WTC11 (cell line): ENCODE measurements at regions not wholly inside any gene's neighbourhood (a gene's known extent, or its start where the extent isn't known, plus 50 kb on each side); places are given as distances from the start of the nearest gene placed in this dataset.

ENCODE experiments used
- ATAC-seq: fragments of 200-7000 bp; cut with Tn5 transposase; 2 replicates; pipeline ENCODE4 v1.10.0; 2021; ENCODE audit warnings: mild to moderate bottlenecking, moderate library complexity
- CTCF ChIA-PET: fragments of 300-600 bp; sonication (Branson Sonifier 250); formaldehyde crosslinking; loops from one replicate; lab custom pipeline; 2021; ENCODE audit warnings: antibody characterized with exemption; lab: Charles Lee
- POLR2A ChIA-PET: fragments of 350-600 bp; sonication (Branson Sonifier 250); formaldehyde crosslinking; loops from one replicate; lab custom pipeline; 2021; ENCODE audit warnings: antibody characterized with exemption; lab: Charles Lee
- DNase-seq: peaks from one replicate; pipeline ENCODE4 v3.0.0; 2021; ENCODE audit warnings: low spot score
- H3K27ac Mint-ChIP-seq: 2 replicates; pipeline ENCODE4 v1.8.0; 2021; ENCODE audit warnings: mixed read lengths
- H3K27me3 Mint-ChIP-seq: 2 replicates; pipeline ENCODE4 v1.8.0; 2021; ENCODE audit warnings: low read depth, mild to moderate bottlenecking, moderate library complexity, mixed read lengths
- H3K36me3 Mint-ChIP-seq: 2 replicates; pipeline ENCODE4 v1.8.0; 2021; ENCODE audit warnings: mixed read lengths
- H3K4me1 Mint-ChIP-seq: 2 replicates; pipeline ENCODE4 v1.8.0; 2022; ENCODE audit warnings: mixed read lengths
- H3K4me3 Mint-ChIP-seq: 2 replicates; pipeline ENCODE4 v1.8.0; 2021; ENCODE audit warnings: mild to moderate bottlenecking, moderate library complexity, mixed read lengths
- H3K9me3 Mint-ChIP-seq: 2 replicates; pipeline ENCODE4 v1.8.0; 2021; ENCODE audit warnings: mixed read lengths
- ATF1 ChIP-seq: sonication (generic); formaldehyde crosslinking; IDR thresholded peaks from 2 replicates; pipeline ENCODE4 v1.8.1; 2023; ENCODE audit warnings: mild to moderate bottlenecking, moderate library complexity, missing genetic modification reagents
- CBFB ChIP-seq: sonication (generic); formaldehyde crosslinking; IDR thresholded peaks from 2 replicates; pipeline ENCODE4 v1.8.1; 2022; ENCODE audit warnings: mild to moderate bottlenecking, low read depth, missing genetic modification reagents
- CREB1 ChIP-seq: sonication (generic); formaldehyde crosslinking; IDR thresholded peaks from 2 replicates; pipeline ENCODE4 v1.8.0; 2023; ENCODE audit warnings: mild to moderate bottlenecking, missing genetic modification reagents
- FOXK1 ChIP-seq: sonication (generic); formaldehyde crosslinking; IDR thresholded peaks from 2 replicates; pipeline ENCODE4 v1.8.0; 2022; ENCODE audit warnings: mild to moderate bottlenecking, moderate library complexity, missing genetic modification reagents
- GABPB1 ChIP-seq: sonication (generic); formaldehyde crosslinking; IDR thresholded peaks from 2 replicates; pipeline ENCODE4 v1.8.1; 2023; ENCODE audit warnings: mild to moderate bottlenecking, missing genetic modification reagents
- MXD4 ChIP-seq: fragments of 250-450 bp; sonication (Bioruptor Pico); IDR thresholded peaks from 2 replicates; pipeline ENCODE4 v1.8.0; 2021; ENCODE audit warnings: mild to moderate bottlenecking, moderate library complexity, borderline replicate concordance
- RORB ChIP-seq: fragments of 250-450 bp; sonication (Bioruptor Pico); IDR thresholded peaks from 2 replicates; pipeline ENCODE4 v1.9.0; 2021; ENCODE audit warnings: mild to moderate bottlenecking
- SP1 ChIP-seq: sonication (generic); formaldehyde crosslinking; conservative IDR thresholded peaks from 2 replicates; pipeline ENCODE4 v1.8.1; 2022; ENCODE audit warnings: missing genetic modification reagents
- TEAD4 ChIP-seq: sonication (generic); formaldehyde crosslinking; IDR thresholded peaks from 2 replicates; pipeline ENCODE4 v1.8.0; 2022; ENCODE audit warnings: mild to moderate bottlenecking, missing genetic modification reagents
- TP53 ChIP-seq: sonication (generic); formaldehyde crosslinking; IDR thresholded peaks from 2 replicates; pipeline ENCODE4 v1.8.1; 2023; ENCODE audit warnings: mild to moderate bottlenecking, missing genetic modification reagents
- ZNF138 ChIP-seq: sonication (generic); formaldehyde crosslinking; conservative IDR thresholded peaks from 2 replicates; pipeline ENCODE4 v1.8.1; 2022; ENCODE audit warnings: mild to moderate bottlenecking, moderate library complexity, missing genetic modification reagents
- ZNF416 ChIP-seq: fragments of 250-450 bp; sonication (Bioruptor Pico); IDR thresholded peaks from 2 replicates; pipeline ENCODE4 v1.9.0; 2021; ENCODE audit warnings: mild to moderate bottlenecking, inconsistent platforms
- TF ChIP-seq, protein P1 (sequence below): sonication (generic); formaldehyde crosslinking; IDR thresholded peaks from 2 replicates; pipeline ENCODE4 v1.8.0; 2022; ENCODE audit warnings: mild to moderate bottlenecking, missing genetic modification reagents
- TF ChIP-seq, protein P2 (sequence below): sonication (generic); formaldehyde crosslinking; IDR thresholded peaks from 2 replicates; pipeline ENCODE4 v1.8.0; 2023; ENCODE audit warnings: mild to moderate bottlenecking, missing genetic modification reagents
- TF ChIP-seq, protein P3 (sequence below): sonication (generic); formaldehyde crosslinking; IDR thresholded peaks from 2 replicates; pipeline ENCODE4 v1.8.0; 2022; ENCODE audit warnings: mild to moderate bottlenecking, missing genetic modification reagents
- TF ChIP-seq, protein P4 (sequence below): sonication (generic); formaldehyde crosslinking; IDR thresholded peaks from 2 replicates; pipeline ENCODE4 v1.8.1; 2022; ENCODE audit warnings: mild to moderate bottlenecking, moderate library complexity, missing genetic modification reagents
- TF ChIP-seq, protein P5 (sequence below): fragments of 250-450 bp; sonication (Bioruptor Pico); IDR thresholded peaks from 2 replicates; pipeline ENCODE4 v1.9.0; 2021; ENCODE audit warnings: mild to moderate bottlenecking
- TF ChIP-seq, protein P6 (sequence below): fragments of 250-450 bp; sonication (Bioruptor Pico); conservative IDR thresholded peaks from 2 replicates; pipeline ENCODE4 v1.9.0; 2021; ENCODE audit warnings: mild to moderate bottlenecking
- TF ChIP-seq, protein P7 (sequence below): sonication (generic); formaldehyde crosslinking; IDR thresholded peaks from 2 replicates; pipeline ENCODE4 v1.8.0; 2022; ENCODE audit warnings: mild to moderate bottlenecking, missing genetic modification reagents

DNA sequence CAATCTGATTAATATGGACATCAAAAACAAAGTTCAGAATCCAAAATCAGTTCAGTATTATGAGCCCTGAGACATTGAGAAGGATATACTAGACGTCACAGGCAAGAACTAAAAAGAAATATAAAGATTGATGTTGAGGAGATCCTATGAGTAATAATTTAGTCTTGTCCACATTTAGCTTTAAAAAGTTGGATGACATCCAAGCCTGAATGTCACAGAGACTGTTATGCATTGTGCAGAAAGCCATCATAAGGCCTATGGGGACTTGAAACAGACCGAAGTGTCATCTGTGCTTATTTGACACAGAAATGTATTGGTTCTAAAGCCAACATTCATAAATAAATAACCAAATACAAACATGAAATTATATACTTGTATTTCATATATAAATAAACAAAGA is 581.8 kb upstream of the MMS22L start (continued):
- no peak for TF ChIP-seq TEAD4 (CRISPR knock-in tag)
- no peak for TF ChIP-seq CREB1

DNA sequence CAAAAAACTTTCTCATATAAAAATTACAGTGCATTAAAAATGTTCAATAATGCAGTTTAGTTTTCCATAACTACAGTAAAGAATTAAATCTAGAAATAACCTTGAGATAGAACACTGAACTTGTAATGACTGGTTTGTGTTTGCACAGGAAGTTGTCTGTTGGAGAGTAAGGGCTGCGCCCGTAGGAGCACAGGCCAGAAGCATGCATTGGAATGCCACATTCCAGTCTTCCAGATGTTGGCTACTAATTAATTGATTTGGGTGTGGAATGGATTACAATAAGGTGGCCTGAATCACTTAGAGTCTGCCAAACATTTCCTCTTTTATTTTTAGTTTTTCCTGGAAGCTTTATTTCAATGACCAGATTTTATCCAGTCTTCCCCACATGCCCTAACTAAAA is 582.6 kb upstream of the MMS22L start:
- H3K4me1 Mint-ChIP-seq = peaks cover 26% of the 10 kb centered on the region
- H3K36me3 Mint-ChIP-seq = peaks cover 11% of the 10 kb centered on the region
- H3K9me3 Mint-ChIP-seq = peaks cover 7% of the 10 kb centered on the region
- TF ChIP-seq SP1 (CRISPR knock-in tag) (no peak), RORB (CRISPR knock-in tag) (no peak), MXD4 (CRISPR knock-in tag) (no peak), FOXK1 (CRISPR knock-in tag) (no peak), CBFB (no peak), TP53 (CRISPR knock-in tag) (no peak), ZNF416 (CRISPR knock-in tag) (no peak), ATF1 (CRISPR knock-in tag) (no peak), ZNF138 (no peak), GABPB1 (CRISPR knock-in tag) (no peak)
- TF ChIP-seq, protein P1, sequence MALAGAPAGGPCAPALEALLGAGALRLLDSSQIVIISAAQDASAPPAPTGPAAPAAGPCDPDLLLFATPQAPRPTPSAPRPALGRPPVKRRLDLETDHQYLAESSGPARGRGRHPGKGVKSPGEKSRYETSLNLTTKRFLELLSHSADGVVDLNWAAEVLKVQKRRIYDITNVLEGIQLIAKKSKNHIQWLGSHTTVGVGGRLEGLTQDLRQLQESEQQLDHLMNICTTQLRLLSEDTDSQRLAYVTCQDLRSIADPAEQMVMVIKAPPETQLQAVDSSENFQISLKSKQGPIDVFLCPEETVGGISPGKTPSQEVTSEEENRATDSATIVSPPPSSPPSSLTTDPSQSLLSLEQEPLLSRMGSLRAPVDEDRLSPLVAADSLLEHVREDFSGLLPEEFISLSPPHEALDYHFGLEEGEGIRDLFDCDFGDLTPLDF (CRISPR knock-in tag) = no peak
- TF ChIP-seq, protein P2, sequence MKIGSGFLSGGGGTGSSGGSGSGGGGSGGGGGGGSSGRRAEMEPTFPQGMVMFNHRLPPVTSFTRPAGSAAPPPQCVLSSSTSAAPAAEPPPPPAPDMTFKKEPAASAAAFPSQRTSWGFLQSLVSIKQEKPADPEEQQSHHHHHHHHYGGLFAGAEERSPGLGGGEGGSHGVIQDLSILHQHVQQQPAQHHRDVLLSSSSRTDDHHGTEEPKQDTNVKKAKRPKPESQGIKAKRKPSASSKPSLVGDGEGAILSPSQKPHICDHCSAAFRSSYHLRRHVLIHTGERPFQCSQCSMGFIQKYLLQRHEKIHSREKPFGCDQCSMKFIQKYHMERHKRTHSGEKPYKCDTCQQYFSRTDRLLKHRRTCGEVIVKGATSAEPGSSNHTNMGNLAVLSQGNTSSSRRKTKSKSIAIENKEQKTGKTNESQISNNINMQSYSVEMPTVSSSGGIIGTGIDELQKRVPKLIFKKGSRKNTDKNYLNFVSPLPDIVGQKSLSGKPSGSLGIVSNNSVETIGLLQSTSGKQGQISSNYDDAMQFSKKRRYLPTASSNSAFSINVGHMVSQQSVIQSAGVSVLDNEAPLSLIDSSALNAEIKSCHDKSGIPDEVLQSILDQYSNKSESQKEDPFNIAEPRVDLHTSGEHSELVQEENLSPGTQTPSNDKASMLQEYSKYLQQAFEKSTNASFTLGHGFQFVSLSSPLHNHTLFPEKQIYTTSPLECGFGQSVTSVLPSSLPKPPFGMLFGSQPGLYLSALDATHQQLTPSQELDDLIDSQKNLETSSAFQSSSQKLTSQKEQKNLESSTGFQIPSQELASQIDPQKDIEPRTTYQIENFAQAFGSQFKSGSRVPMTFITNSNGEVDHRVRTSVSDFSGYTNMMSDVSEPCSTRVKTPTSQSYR (CRISPR knock-in tag) = no peak
- TF ChIP-seq, protein P3, sequence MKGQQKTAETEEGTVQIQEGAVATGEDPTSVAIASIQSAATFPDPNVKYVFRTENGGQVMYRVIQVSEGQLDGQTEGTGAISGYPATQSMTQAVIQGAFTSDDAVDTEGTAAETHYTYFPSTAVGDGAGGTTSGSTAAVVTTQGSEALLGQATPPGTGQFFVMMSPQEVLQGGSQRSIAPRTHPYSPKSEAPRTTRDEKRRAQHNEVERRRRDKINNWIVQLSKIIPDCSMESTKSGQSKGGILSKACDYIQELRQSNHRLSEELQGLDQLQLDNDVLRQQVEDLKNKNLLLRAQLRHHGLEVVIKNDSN = no peak
- TF ChIP-seq, protein P4, sequence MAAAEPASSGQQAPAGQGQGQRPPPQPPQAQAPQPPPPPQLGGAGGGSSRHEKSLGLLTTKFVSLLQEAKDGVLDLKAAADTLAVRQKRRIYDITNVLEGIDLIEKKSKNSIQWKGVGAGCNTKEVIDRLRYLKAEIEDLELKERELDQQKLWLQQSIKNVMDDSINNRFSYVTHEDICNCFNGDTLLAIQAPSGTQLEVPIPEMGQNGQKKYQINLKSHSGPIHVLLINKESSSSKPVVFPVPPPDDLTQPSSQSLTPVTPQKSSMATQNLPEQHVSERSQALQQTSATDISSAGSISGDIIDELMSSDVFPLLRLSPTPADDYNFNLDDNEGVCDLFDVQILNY (CRISPR knock-in tag) = no peak
- TF ChIP-seq, protein P5, sequence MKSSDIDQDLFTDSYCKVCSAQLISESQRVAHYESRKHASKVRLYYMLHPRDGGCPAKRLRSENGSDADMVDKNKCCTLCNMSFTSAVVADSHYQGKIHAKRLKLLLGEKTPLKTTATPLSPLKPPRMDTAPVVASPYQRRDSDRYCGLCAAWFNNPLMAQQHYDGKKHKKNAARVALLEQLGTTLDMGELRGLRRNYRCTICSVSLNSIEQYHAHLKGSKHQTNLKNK (CRISPR knock-in tag) = no peak
- TF ChIP-seq, protein P6, sequence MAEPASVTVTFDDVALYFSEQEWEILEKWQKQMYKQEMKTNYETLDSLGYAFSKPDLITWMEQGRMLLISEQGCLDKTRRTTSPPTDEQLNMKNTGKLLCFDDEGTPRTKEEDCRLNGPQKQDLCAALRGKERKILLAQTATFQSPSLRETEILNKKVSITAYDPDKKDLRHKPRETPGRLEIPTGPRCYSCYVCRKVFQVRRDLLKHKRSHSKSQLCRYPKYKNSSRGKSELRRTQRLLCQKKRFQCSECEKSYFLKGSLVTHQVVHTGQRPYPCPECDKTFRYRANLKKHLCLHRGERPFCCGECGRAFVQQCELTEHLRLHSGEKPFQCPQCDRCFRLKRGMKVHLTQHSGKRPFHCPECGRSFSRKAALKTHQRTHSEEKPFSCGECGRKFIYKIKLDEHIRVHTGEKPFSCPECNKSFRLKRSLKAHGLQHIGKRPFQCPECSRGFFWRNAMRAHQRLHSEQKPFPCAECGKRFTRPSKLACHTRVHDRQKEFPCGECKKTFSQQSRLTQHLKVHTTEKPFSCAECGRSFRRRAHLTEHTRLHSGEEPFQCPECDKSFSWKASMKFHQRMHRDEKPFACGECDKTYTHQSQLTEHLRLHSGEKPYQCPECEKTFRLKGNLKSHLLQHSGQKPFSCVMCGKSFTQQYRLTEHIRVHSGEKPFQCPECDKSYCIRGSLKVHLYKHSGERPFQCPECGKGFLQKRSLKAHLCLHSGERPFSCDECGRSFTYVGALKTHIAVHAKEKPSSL (CRISPR knock-in tag) = no peak
- TF ChIP-seq, protein P7, sequence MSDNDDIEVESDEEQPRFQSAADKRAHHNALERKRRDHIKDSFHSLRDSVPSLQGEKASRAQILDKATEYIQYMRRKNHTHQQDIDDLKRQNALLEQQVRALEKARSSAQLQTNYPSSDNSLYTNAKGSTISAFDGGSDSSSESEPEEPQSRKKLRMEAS (CRISPR knock-in tag) = no peak
- no peaks in the 10 kb centered on the region for H3K27me3 Mint-ChIP-seq
- peak; percentile 58 for ATAC-seq
- ChIA-PET POLR2A (no interaction called here), CTCF (no interaction called here)
- no peak for DNase-seq
- H3K4me3 Mint-ChIP-seq = no peak overlapping the region
- H3K27ac Mint-ChIP-seq = no peak overlapping the region
